ENCODE measurements at regions not wholly inside any gene's neighbourhood (a gene's known extent, or its start where the extent isn't known, plus 50 kb on each side); places are given as distances from the start of the nearest gene placed in this dataset.

DNA sequence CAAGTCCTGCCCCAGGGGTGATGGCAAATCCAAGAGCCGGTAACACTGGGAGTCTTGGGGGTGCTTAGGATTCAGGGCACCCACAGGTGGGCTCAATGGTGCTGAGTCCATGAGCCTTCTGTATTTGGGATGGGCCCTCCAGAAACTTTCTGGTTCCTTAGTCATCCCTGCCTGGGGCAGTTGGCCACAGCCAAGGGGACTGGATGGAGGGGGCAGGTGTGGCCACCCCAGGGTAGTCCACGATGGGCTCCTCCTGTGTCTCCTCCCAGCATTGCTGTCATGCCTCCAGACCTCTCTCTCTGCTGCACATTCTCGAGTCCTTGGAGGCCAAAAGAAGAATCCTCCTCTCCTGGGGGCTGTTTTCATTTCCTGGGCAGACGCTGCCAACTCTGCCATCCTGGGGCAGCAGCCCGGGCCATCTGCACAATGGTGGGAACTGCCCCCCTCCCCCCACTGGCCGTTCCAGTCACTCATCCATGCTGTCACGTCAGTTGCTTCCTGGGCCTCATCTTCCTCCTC lies 158.0 kb upstream of the TWIST2 start:
- no peak for DNase-seq

DNA sequence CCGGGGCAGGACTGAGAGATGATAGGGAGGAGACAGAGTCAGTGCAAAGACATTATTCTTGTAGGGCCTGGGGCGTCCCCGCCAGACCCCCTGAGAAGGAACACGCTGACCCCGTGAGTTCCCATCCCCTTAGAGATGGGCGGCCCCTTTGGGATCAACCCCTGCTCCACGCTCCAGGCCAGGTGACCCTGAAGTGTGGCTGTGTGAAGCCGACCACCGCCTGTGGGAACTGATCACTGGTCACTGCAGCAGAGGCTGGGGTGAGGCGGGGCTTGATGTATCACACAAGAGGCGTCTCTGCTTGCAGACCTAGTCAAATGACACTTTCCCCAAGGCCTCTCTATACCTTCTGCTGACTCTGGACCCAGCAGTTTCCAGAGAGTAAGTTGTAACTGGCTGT lies 157.4 kb upstream of the TWIST2 start:
- no peak for DNase-seq

DNA sequence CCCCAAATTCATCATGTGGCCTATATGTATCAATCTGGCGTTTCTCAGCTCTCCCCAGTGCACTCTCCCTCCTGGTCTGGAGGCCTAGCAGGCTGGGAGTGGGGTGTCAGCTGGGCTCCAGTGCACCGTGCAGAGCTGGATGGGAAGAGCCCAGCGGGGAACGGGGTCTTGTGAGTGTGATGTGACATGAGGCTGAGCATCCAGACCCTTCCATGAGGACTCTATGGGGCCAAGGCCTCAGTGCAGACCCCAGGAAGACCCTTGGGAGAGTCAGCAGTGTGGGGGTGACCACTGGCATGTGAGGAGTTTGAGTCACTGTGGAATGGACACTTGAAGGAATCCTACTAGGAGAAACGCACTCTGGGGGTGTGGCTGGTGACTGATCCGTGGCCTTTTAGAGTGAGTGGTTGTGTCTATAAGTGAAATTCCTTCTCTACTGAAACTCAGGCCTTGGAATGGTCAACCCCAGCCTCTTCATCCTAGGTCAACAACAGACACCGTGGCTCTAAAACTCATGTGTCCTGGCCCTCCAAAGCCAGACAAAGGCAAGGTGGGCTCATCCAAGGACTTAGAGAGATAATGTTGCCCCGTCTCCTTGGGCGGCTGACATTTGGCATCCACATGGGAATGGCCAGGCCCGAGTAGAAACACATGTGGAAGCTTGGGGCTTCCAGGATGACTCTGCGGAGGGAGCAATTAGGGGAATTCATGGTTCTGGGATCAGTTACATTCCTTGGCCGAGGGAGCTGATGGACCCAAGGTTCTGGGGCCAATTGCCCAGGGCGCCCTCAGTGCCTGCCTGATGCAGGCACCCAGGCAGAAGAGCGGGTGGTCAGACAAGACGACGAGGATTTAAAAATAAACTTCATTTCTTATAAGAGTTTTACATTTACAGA lies 156.0 kb upstream of the TWIST2 start:
- DNase-seq = no peak

DNA sequence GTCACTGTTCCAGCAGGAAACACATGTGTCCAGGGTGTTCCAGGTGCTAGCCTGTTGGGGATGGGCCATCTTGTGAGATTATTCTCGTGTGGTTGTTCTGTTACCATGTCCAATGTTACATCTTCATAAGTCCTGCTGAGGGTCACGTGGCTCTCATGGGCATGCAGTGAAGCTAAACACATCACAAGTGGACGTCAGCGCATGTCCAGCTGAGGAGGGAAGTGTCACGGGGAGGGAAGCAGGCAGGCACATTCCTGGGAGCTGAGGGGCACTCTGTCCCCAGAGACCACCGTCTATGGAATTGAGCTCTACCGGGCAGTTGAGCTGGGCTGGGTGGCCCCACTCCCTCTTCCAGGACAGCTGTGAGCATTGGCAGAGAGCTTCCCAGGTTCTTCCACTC lies 155.3 kb upstream of the TWIST2 start:
- DNase-seq = no peak

DNA sequence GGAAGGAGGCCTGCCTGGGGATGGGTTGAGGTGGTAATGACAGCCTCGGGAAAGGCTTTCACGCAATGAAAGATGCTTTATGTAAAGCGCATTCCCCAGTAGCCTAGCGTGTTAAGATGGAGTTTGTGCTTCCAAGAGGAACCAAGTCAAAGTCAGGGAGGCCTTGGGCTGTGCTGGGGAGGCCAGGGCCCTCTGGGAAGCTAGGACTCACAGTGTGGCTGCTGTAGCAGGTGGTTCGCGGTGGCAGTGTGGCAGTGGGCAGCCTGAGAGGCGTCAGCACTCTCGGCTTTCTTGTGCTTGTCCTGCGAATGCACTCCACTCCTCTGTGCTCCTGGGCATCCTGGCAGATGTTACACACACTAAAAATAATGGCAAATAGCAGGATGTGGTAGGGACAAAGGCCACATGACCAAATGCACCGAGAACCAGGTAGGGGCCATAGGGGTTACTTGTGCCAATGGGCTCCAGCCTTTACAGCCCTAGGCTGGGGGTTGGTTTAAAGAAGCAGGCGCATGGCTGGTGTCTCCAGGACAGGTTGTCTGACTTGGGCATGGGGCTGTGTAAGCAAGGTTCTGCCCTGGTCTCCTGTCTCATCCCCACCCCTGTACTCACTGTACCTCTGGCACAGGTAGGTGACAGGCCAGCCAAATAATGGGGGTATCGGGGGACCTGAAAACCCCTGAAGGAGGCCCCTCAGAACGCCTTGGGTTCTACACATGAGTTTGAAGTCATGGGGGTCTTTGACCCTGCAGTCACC lies 154.4 kb upstream of the TWIST2 start:
- no peak for DNase-seq

DNA sequence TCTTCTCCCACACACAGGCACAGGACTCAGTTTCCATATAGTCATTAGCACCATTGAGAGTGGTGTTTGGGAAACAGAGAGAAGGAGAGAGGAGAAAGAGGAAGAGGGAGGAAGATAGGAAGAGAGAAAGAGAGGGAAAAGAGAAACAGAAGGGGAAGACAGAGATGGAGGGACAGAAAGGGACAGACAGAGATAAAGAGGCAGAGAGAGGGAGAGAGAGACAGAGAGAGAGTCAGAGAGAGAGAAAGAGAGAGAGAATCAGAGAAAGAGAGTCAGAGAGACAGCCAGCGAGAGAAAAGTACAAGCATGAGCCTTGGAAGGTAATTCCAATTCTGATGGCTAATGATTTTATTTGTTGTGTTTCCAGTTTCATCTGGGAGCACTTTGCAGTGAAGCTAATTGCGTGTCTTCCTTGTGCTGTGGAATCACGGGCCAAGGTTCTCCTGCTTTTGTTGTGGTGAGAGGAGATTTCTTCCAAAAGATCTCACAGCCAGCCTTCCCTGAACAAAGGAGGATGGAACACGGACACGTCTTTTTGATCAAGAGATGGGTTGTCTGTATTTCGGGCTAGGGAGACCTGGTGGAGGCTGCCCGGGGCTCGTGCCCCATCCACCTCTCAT lies 153.6 kb upstream of the TWIST2 start:
- DNase-seq = no peak

DNA sequence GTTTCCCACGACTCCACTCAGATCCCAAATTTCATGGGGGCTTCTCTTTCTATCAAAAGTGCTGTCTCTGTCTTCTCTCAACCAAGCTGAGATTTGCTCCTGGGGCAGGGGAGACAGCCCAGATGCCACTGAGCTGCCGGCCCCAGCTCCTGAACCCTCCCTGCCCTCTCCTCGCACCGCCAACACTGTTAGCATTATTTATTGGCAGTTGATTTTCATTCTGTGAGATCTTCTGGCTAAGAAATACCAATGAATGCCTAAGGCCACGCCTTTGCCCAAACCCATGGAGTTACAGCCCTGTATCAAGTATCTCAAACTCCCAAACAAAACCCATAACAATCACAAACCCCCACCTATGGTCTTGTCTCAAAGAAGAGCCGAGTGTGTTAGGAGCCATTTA lies 153.0 kb upstream of the TWIST2 start:
- no peak for DNase-seq

DNA sequence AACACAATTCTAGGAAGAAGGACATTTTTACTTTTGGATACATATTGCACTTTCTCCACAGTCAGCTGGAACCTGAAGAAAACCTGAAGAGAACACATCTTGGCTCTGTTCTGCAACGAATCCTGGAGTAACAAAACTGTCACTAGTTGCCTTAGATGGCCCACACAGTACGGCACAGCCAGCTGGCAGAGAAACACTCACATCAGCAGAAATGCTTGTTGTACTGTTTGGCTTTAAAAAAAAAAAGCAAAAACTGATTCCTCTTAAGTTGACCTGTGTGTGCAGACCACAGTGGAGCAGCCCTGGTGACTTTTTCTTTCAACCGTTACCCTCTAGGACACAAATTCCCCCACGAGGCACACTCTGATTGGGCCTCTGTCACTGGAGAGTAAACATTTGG lies 152.3 kb upstream of the TWIST2 start:
- DNase-seq = no peak

DNA sequence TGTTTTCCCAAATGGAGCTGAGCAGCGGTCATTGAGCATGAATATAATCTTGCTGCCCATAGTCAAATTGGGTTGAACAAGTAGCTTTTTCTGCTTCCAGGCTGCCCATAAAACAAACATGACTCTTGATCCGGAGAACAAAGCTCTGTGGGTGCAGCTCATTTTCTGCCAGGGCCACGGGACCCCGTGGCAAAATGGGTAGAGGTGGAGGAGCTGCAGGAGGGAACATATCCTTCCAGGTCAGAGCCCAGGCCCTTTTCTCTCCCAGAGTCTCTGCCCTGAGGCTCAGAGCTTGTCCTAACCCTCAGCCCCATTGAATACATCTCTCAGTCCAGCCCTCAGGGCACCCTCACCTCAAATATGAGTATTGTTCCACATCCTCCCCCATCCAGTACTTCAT lies 151.6 kb upstream of the TWIST2 start:
- no peak for DNase-seq

DNA sequence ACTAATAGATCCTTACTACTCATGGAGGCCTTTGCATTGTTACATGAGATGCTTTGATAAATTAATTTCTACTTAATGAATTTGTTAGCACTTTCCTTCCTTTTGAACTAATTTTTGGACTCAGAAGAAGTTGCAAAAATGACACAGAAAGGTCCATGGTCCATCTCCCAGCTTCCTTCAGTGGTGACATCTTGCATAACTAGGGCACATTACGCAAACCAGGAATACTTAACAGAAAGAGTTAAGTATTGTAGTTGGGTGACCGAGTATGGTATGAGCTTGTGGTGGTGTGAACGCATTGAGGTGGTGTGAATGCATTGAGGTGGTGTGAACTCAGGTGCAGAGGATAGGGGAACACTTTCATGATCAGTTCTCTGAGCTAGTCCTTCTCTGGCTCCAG lies 151.1 kb upstream of the TWIST2 start:
- no peak for DNase-seq

DNA sequence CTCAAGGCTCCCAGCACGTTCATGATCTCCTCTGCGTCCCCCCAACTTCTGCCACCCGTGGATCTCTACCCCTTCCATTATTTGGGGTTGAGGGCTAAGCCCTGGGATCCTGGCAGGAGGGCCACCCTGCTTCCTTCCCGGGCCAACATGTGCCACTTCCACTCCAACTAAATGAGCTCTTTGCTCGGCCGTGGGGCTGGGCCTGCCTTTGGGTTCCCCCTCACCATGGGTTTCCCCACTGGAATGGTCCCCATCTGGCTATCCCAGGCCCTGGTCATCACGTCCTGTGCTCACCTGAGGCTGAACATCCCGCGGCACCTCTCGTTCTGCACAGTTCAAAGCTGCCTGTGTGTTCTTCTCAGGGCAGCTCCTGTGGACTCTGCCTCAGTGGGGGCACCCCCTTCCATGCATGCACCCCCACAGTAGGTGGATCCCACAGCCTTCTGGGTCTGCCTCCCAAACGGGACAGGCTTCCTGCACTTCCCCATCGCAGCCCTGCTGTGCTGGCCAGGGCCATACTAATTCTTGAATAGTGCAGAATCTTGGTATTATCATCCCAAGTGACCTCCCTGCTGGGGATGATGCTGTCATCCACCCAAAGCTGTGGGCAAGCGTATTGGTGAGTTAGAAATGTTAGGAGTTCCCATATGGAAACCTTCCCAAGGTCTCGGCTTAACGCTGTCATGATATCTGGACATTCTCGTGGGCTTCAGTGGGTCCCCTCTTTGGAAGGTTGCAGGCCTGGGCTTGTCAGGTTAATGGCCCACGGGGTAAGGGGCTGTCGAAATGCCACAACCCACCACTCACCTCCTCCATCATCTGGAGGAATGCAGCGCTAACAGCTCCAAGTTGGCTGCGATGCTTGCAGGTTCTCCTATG lies 150.5 kb upstream of the TWIST2 start:
- DNase-seq = no peak

DNA sequence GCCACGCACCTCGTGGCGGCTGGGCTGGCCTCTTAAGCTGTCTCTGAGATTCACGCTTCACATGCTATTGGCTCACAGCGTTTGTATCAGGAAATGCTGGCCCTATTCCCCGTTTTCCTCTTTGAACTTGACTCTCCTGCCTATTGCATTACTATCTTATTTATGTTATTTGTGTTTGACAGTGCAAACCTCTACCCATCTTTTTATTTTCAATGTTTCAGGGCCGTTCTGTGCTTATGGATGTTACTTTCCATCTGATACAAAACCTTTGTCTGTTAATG lies 149.9 kb upstream of the TWIST2 start:
- DNase-seq = no peak

DNA sequence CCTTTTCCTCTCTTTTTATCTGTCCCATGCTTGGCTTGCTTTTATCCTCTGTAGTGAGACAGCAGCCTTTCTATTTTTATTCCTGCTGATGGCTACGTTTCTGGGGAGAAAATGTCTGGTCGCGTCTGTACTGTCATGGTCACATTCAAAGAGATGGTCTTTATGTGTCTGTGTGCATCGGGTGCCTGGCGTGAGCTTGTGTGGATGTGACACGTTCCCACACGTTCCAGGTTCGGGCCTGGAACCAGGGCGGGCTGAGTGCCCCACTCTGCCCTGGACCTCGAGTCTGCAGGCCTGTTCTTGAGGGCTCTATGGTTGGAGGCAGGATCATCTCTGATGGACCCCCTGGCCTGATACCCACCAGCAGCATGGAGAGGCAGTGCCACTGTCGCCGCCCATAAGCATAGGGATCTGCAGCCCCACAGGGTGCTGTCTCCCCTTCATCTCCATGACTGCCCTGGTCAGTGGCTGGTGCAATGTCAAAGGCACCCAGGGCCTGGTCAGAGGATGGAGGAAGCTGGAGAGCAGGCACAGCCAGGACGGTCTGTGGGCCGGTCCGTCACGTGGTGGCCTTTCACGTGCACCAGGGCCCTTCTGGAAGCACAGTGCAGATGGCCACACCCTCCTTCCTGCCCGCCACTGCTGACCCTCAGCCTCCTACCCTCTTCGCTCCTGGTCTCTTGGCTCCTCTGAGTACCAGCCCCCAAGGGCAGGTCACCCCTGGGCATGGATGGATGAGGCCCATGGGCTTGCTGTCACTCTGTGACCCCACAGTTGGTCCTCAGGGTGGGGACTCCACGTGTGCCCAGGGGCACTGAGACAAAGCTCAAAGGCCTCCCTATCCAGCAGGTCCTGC lies 149.2 kb upstream of the TWIST2 start:
- no peak for DNase-seq

DNA sequence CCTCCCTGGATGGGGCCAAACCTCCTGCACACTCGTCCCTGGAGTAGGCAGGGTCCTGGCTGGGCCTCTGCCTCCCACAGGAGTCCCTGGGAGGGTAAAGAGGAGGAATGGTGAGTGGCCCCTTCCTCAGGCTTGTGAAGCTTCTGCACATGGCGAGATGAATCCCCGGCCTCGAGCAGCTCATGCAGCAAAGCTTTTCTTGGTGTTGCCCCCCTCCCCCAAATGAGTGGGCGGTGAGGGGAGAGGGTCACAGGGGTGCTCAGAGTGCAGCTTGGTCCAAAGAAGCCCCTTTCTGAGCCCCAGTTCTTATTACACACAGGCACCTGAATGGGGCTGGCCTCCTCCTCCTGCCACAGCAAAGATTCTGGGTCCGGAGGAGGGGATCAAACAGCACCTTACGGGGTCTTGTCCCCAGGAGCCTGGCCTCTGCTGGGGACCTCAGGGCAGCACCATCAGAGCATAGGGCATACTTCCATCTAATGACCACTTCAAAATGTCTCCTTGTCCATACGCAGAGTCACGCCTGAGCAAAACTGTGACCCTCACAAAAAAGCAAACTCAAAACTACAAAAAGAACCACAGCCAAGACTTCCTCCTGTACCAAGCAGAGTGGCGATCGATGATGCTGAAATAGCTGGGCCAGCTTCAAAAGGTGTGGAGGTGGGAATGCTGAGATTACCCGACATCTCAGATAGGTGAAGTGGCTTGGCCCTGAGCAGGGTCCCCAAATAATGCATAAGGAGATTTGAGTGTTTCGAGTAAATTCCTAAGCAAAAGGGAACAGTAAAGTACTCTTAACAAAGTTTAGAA lies 148.4 kb upstream of the TWIST2 start:
- DNase-seq = no peak

DNA sequence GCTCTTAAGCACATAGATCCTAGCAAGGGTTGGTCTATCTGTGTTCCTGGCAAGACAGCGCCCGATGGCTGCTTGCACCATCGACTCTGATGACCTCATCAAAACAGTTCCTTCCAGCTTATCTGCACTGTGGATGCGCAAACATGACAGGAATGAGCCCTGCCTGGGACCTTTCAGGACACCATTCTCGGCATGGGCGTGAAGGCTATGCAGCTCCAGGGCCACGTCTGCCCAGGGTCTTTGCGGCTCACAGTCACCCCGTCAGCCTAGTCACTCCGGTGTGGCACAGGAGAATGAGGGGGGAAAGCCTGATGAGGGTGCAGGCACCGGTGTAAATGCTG lies 147.8 kb upstream of the TWIST2 start:
- DNase-seq = no peak

DNA sequence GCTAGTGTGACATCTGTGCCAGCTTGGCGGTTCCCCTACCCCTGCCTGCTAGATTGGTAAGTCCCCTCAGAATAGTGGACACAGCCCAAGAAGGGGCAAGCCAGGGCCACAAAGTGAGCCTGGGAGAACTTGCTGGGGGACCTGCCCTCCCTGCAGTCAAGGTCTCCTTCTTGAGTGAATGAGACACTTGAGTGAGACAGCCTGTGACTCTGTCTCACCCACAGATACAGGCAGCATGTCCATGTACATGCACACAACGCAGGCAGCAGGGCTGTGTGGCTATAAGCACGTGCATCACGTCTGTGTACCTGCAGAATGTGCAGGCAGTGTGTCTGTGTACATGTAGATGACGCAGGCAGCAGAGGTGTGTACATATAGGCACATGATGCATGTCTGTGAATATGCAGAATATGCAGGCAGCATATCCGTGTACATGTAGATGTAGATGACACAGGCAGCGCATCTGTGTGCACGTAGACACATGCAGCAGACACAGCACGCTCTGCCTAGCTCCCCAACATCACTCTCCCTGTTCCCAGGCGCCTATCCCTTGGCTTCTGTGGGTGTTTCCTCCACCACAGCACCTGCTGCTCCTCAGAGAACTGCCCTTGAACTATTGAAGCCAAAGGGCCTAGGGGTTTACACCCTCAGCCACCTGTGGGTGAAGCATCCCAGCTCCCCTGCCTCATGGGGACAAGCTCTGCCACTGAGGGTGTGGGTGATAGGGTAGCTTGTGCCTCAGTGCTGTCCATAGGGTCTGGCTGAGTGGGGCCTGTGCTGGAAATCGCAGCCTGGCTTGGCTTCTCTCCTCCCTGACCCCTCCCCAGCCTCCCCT lies 147.2 kb upstream of the TWIST2 start:
- no peak for DNase-seq

DNA sequence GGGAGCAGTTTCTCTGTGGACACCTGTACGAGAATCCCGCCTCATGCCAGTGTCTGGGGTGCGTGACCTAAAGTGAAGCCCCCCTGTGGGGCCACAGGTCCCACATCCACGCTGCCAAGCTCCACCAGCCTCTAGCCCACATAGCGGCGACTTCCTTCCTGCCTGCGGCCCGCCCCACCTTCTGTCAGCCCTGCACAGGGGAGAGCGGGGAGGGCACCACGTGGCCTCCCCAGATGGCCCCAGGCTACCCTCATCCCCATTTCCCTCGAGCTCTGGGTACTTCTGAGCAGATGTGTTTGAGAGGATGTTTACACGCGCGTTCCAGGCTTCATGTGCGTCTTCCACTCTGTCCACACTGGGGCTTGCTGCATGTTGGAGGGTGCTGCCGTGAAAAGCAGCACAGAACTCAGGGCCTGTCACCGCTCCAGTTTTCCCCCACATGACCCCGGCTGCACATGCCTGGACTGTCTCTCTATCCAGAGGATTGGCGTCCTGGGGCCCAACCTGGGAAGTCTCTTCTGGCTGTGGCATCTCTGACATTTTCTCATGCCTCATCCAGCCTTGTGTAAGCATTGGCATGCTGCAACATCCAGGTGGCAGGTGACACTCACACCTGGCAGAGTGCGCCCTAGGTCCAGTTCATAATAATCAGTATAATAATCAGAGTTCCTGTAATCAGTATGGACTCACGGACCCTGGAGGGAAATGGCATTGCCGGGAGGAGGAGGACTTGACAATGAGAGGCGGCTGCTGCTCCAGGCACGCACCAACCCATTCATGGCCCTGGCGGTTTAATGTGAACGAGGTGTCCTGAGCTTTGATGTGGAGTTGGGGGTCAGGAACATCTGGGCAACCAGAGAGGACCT lies 146.3 kb upstream of the TWIST2 start:
- no peak for DNase-seq

DNA sequence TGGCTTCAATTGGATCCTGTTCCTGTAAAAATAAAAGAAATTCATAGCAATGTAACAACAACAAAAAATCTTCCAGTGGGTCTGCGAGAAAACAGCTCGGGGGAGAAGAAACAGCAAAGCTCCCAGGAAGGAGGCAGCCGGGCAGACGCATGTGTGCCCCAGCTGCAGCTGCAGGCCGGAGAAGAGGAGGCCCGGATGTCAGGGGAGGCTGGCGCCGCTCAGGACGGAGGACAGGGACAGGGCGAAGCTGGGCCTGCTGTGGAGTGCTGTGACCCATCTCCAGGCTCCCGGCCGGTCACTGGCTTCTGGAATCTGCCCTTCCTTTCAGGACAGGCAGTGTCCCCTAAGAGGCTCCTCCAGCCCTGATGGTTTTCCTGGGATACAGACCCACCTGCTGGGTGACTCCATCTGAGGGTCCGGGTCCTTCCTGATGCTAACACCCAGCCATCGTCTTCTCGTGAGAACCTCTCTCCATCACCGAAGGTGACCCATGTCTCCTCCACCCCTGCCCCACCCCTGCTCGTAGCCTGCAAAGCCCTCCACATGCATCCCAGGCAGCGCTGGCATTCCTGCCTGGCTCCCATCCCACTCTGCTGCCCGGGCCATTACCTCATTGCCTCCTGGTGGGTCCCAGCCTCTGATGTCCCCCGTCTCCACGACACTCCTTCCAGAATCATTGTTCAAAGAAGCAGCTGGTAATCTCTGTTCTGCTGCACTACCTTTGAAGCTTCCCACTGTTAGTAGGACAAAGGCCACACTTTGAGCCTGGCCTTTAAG lies 145.4 kb upstream of the TWIST2 start:
- no peak for DNase-seq
